K562 (cell line): ENCODE measurements at regions not wholly inside any gene's neighbourhood (a gene's known extent, or its start where the extent isn't known, plus 50 kb on each side); places are given as distances from the start of the nearest gene placed in this dataset.

Experiments used
- ARNT ChIP-seq, 2 experiments: fragments of 450-650 bp; IDR thresholded peaks; 2 replicates each; pipeline ENCODE4 v1.6.1; 2016; ENCODE audit warnings: mild to moderate bottlenecking in 1 of 2
- ATF2 ChIP-seq: sonication (generic); formaldehyde crosslinking; IDR thresholded peaks from 2 replicates; pipeline ENCODE4 v1.8.1; 2022; ENCODE audit warnings: missing genetic modification reagents
- FOXA3 ChIP-seq, 2 experiments: fragments of 450-650 bp in 1 of 2; sonication (generic) in 1 of 2; formaldehyde crosslinking; IDR thresholded peaks in 1 of 2; conservative IDR thresholded peaks in 1 of 2; 2 replicates each; pipeline versions ENCODE4 v1.4.0 to v1.8.0; 2020 to 2022; ENCODE audit warnings: mild to moderate bottlenecking in 2 of 2, missing genetic modification reagents in 1 of 2
- HDAC2 ChIP-seq: fragments of 450-650 bp; IDR thresholded peaks from 2 replicates; pipeline ENCODE4 v1.6.1; 2016; ENCODE audit warnings: mild to moderate bottlenecking
- IRF2 ChIP-seq: sonication (generic); formaldehyde crosslinking; IDR thresholded peaks from 2 replicates; pipeline ENCODE4 v1.8.1; 2022; ENCODE audit warnings: mild to moderate bottlenecking, missing genetic modification reagents
- MAZ ChIP-seq, 2 experiments: fragments of 450-650 bp in 1 of 2; sonication (generic) in 1 of 2; formaldehyde crosslinking; IDR thresholded peaks in 1 of 2; conservative IDR thresholded peaks in 1 of 2; 2 replicates each; pipeline versions ENCODE4 v1.4.0 to v1.5.0; 2020; ENCODE audit warnings: mild to moderate bottlenecking in 1 of 2, missing genetic modification reagents in 1 of 2
- NFYB ChIP-seq: IDR thresholded peaks from 2 replicates; pipeline ENCODE4 v1.6.1; 2011; ENCODE audit warnings: mild to moderate bottlenecking, moderate library complexity; ENCODE audit not compliant: insufficient read length; ENCODE audit errors: extremely low read depth
- PHF20 ChIP-seq: fragments of 450-650 bp; IDR thresholded peaks from 2 replicates; pipeline ENCODE4 v1.6.1; 2018; ENCODE audit not compliant: partially characterized antibody
- SNAPC5 ChIP-seq: fragments of 250-450 bp; sonication (Bioruptor Pico); IDR thresholded peaks from 2 replicates; pipeline ENCODE4 v1.8.0; 2021; ENCODE audit warnings: moderate library complexity, mild to moderate bottlenecking, inconsistent platforms
- YBX1 ChIP-seq: fragments of 450-650 bp; IDR thresholded peaks from 2 replicates; pipeline ENCODE4 v1.7.1; 2016; ENCODE audit warnings: mild to moderate bottlenecking
- ZFP30 ChIP-seq: fragments of 250-450 bp; sonication (Bioruptor Pico); IDR thresholded peaks from 2 replicates; pipeline ENCODE4 v1.8.0; 2022; ENCODE audit warnings: moderate library complexity, mild to moderate bottlenecking, inconsistent platforms, borderline replicate concordance

- TF ChIP-seq SNAPC5 (CRISPR knock-in tag) (no peak), YBX1 (no peak), NFYB (no peak), ATF2 (CRISPR knock-in tag) (no peak), FOXA3 (CRISPR knock-in tag; conservative IDR thresholded peaks at IDR 0.05 in 1 of 2, IDR thresholded peaks at IDR 0.05 in 1 of 2) (no peak), IRF2 (CRISPR knock-in tag) (no peak), PHF20 (no peak), ARNT (IDR thresholded peaks at IDR 0.05) (no peak), HDAC2 (no peak), MAZ (CRISPR knock-in tag; conservative IDR thresholded peaks at IDR 0.05 in 1 of 2, IDR thresholded peaks at IDR 0.05 in 1 of 2) (no peak), ZFP30 (CRISPR knock-in tag) (no peak)
Measured at GRCh38 chr19:13646758-13647157, 117.6 kb upstream of the MRI1 start.
